OCI-LY3 (cell line): ENCODE measurements at regions not wholly inside any gene's neighbourhood (a gene's known extent, or its start where the extent isn't known, plus 50 kb on each side); places are given as distances from the start of the nearest gene placed in this dataset.

Experiments used
- H2AFZ ChIP-seq: fragments of 200-600, 300-600 bp; shearing (Covaris generic); 2 replicates; pipeline ENCODE4 v1.6.0; 2014; ENCODE audit warnings: antibody characterized with exemption, low read depth, low read length
- H3K27ac ChIP-seq: fragments of 200-600, 300-600 bp; sonication (generic); 2 replicates; pipeline ENCODE4 v1.5.1; 2014; ENCODE audit warnings: mild to moderate bottlenecking, low read length, moderate library complexity, mixed read lengths
- H3K27me3 ChIP-seq: fragments of 200-600, 300-600 bp; sonication (generic); 2 replicates; pipeline ENCODE4 v1.6.1; 2014; ENCODE audit warnings: low read depth, low read length, mixed read lengths
- H3K36me3 ChIP-seq: fragments of 200-600, 300-600 bp; sonication (generic); replicated peaks from 2 replicates; pipeline ENCODE3; 2014; ENCODE audit warnings: low read depth, low read length, mixed read lengths
- H3K4me1 ChIP-seq: fragments of 300-600, 200-600 bp; sonication (generic); 2 replicates; pipeline ENCODE4 v1.6.1; 2014; ENCODE audit warnings: low read length, mixed read lengths
- H3K4me2 ChIP-seq: fragments of 200-600, 300-600 bp; sonication (generic); 2 replicates; pipeline ENCODE4 v1.6.1; 2014; ENCODE audit warnings: low read length, mixed read lengths
- H3K4me3 ChIP-seq: fragments of 300-600, 200-600 bp; sonication (generic); 2 replicates; pipeline ENCODE4 v1.5.1; 2014; ENCODE audit warnings: antibody characterized with exemption, mild to moderate bottlenecking, low read length, moderate library complexity
- H3K79me2 ChIP-seq: fragments of 300-600, 200-600 bp; shearing (Covaris generic); 2 replicates; pipeline ENCODE4 v1.6.1; 2014; ENCODE audit warnings: mild to moderate bottlenecking, low read length, mixed read lengths
- H3K9ac ChIP-seq: fragments of 300-600, 200-600 bp; shearing (Covaris generic); 2 replicates; pipeline ENCODE4 v1.6.0; 2014; ENCODE audit warnings: mild to moderate bottlenecking, low read length, moderate library complexity
- H3K9me3 ChIP-seq: fragments of 200-600, 300-600 bp; shearing (Covaris generic); 2 replicates; pipeline ENCODE4 v1.6.1; 2014; ENCODE audit warnings: low read length, mixed read lengths; ENCODE audit not compliant: insufficient read depth
- H4K20me1 ChIP-seq: fragments of 200-600, 300-600 bp; sonication (generic); 2 replicates; pipeline ENCODE4 v1.6.1; 2016; ENCODE audit warnings: low read length, mixed read lengths; ENCODE audit not compliant: insufficient read depth
- EZH2phosphoT487 ChIP-seq: fragments of 200-600 bp; shearing (Covaris generic); IDR thresholded peaks from 2 replicates; pipeline ENCODE4 v1.6.1; 2018; ENCODE audit warnings: antibody characterized with exemption, mixed run types, low read depth
- TF ChIP-seq, protein P1 (sequence below): fragments of 200-600, 300-600 bp; sonication (generic); IDR thresholded peaks from 2 replicates; pipeline ENCODE4 v1.5.1; 2014; ENCODE audit warnings: antibody characterized with exemption, low read length, low read depth

DNA sequence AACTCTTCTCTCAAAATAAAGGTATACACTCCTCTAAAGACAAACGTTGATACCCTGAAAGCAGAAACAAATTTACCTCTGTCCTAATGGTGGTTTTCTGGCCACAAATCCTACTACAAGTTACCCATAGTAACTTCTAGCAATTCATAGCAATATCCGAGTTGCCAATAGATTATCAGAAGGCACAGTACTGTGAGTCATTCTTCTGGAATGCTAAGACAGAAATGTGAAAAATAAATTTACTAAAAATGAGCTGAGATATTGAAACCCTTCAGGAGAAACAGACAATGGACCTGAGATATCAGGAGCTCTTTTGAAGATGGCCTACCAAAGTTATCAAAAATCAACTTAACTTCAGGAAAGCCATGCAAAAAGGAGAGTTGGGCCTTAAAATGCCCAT, 715.0 kb upstream of the ADAMTS5 start:
- no peak overlapping the region for H3K9ac ChIP-seq
- no peak overlapping the region for H3K4me2 ChIP-seq
- no peaks in the 10 kb centered on the region for H3K9me3 ChIP-seq
- H2AFZ ChIP-seq = no peak overlapping the region
- H3K4me1 ChIP-seq = no peaks in the 10 kb centered on the region
- no peaks in the 10 kb centered on the region for H3K36me3 ChIP-seq
- no peaks in the 10 kb centered on the region for H3K27me3 ChIP-seq
- H4K20me1 ChIP-seq = no peaks in the 10 kb centered on the region
- no peak overlapping the region for H3K4me3 ChIP-seq
- no peak for TF ChIP-seq EZH2phosphoT487
- TF ChIP-seq, protein P1, sequence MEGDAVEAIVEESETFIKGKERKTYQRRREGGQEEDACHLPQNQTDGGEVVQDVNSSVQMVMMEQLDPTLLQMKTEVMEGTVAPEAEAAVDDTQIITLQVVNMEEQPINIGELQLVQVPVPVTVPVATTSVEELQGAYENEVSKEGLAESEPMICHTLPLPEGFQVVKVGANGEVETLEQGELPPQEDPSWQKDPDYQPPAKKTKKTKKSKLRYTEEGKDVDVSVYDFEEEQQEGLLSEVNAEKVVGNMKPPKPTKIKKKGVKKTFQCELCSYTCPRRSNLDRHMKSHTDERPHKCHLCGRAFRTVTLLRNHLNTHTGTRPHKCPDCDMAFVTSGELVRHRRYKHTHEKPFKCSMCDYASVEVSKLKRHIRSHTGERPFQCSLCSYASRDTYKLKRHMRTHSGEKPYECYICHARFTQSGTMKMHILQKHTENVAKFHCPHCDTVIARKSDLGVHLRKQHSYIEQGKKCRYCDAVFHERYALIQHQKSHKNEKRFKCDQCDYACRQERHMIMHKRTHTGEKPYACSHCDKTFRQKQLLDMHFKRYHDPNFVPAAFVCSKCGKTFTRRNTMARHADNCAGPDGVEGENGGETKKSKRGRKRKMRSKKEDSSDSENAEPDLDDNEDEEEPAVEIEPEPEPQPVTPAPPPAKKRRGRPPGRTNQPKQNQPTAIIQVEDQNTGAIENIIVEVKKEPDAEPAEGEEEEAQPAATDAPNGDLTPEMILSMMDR = no peak
- H3K27ac ChIP-seq = no peak overlapping the region
- H3K79me2 ChIP-seq = no peaks in the 10 kb centered on the region

DNA sequence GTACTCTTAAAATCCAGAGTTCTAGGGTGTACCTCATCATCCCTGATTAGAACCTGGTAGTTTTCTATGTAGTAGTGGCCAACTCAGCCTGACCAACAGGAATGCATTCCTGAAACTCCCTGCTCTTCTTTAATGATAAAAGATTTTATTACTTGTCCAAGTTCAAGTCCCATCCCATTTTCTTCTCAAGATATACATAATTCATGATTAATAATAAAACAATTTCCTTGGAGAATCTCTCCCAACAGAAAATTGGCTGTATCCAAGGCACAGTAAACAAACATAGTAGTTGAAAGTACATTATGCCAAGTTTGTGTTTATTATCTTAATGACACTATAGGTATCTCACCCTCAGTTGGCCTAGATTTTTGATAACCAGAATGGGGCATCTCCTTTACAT, 714.1 kb upstream of the ADAMTS5 start:
- no peak overlapping the region for H3K27ac ChIP-seq
- no peak overlapping the region for H3K4me3 ChIP-seq
- no peaks in the 10 kb centered on the region for H3K4me1 ChIP-seq
- no peaks in the 10 kb centered on the region for H3K27me3 ChIP-seq
- H3K36me3 ChIP-seq = no peaks in the 10 kb centered on the region
- no peak overlapping the region for H3K4me2 ChIP-seq
- no peaks in the 10 kb centered on the region for H3K79me2 ChIP-seq
- no peaks in the 10 kb centered on the region for H4K20me1 ChIP-seq
- no peak for TF ChIP-seq EZH2phosphoT487
- TF ChIP-seq, protein P1 = no peak
- H3K9ac ChIP-seq = no peak overlapping the region
- no peak overlapping the region for H2AFZ ChIP-seq
- no peaks in the 10 kb centered on the region for H3K9me3 ChIP-seq

- Histone ChIP-seq H3K4me2 (no peak overlapping the region), H3K4me1 (no peaks in the 10 kb centered on the region), H3K4me3 (no peak overlapping the region), H3K9ac (no peak overlapping the region), H3K79me2 (no peaks in the 10 kb centered on the region), H4K20me1 (no peaks in the 10 kb centered on the region), H3K9me3 (no peaks in the 10 kb centered on the region), H3K36me3 (no peaks in the 10 kb centered on the region), H2AFZ (no peak overlapping the region), H3K27me3 (no peaks in the 10 kb centered on the region), H3K27ac (no peak overlapping the region)
- TF ChIP-seq, protein P1 = no peak
- TF ChIP-seq EZH2phosphoT487 = no peak
Measured at GRCh38 chr21:27680181-27680580, 713.3 kb upstream of the ADAMTS5 start.

DNA sequence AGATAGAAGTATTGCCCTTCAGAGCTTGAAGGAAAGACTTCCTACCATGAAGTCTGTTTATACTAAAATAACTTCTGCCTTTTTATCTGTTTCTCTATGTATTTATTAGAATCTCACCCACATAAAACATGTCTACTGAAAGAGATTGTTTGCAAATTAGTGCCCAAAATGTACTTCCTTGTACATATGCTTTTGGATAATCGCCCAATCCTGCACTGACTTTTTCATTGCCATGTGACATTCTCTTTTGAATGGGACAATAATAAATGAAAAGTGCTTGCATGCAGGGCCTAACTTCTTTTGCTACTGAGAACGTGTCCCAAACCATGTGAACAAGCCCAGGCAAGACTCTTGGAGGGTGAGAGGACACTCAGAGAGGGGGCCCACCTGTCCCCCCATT, 711.6 kb upstream of the ADAMTS5 start:
- TF ChIP-seq, protein P1 = no peak
- TF ChIP-seq EZH2phosphoT487 = no peak
- H3K27me3 ChIP-seq = no peaks in the 10 kb centered on the region
- no peaks in the 10 kb centered on the region for H4K20me1 ChIP-seq
- H3K4me3 ChIP-seq = no peak overlapping the region
- no peak overlapping the region for H3K9ac ChIP-seq
- no peak overlapping the region for H3K4me2 ChIP-seq
- H3K4me1 ChIP-seq = no peaks in the 10 kb centered on the region
- no peak overlapping the region for H2AFZ ChIP-seq
- no peaks in the 10 kb centered on the region for H3K79me2 ChIP-seq
- no peaks in the 10 kb centered on the region for H3K36me3 ChIP-seq
- H3K27ac ChIP-seq = no peak overlapping the region
- no peaks in the 10 kb centered on the region for H3K9me3 ChIP-seq
